HG02973 (cell line): ENCODE measurements at regions not wholly inside any gene's neighbourhood (a gene's known extent, or its start where the extent isn't known, plus 50 kb on each side); places are given as distances from the start of the nearest gene placed in this dataset.

ENCODE experiments used
- ATAC-seq: cut with Tn5 transposase; IDR thresholded peaks from one replicate; pipeline ENCODE4 v1.9.1; 2021; ENCODE audit warnings: moderate library complexity; ENCODE audit not compliant: unreplicated experiment

GRCh38 chr10:128861018-128861901 is 605.8 kb upstream of the MGMT start:
- no peak for ATAC-seq

GRCh38 chr10:128863411-128863810 is 603.6 kb upstream of the MGMT start:
- no peak for ATAC-seq

- ATAC-seq = no peak
Observed at GRCh38 chr10:128863823-128864405, 603.1 kb upstream of the MGMT start.

- ATAC-seq = no peak
Observed at GRCh38 chr10:128864554-128865295, 602.3 kb upstream of the MGMT start.

- no peak for ATAC-seq
Observed at GRCh38 chr10:128865436-128866195, 601.4 kb upstream of the MGMT start.

GRCh38 chr10:128866551-128866950 is 600.5 kb upstream of the MGMT start:
- no peak for ATAC-seq

GRCh38 chr10:128867210-128867609 is 599.8 kb upstream of the MGMT start:
- no peak for ATAC-seq

GRCh38 chr10:128867819-128868218 is 599.2 kb upstream of the MGMT start:
- no peak for ATAC-seq

GRCh38 chr10:128868481-128868880 is 598.6 kb upstream of the MGMT start:
- ATAC-seq = no peak

- no peak for ATAC-seq
Observed at GRCh38 chr10:128869101-128869749, 597.8 kb upstream of the MGMT start.

GRCh38 chr10:128870830-128871597 is 596.0 kb upstream of the MGMT start:
- ATAC-seq = no peak

GRCh38 chr10:128871671-128872231 is 595.3 kb upstream of the MGMT start:
- ATAC-seq = no peak

- no peak for ATAC-seq
Observed at GRCh38 chr10:128873411-128874054, 593.5 kb upstream of the MGMT start.

- no peak for ATAC-seq
Observed at GRCh38 chr10:128874331-128874730, 592.7 kb upstream of the MGMT start.

- no peak for ATAC-seq
Observed at GRCh38 chr10:128875030-128875744, 591.9 kb upstream of the MGMT start.

GRCh38 chr10:128875956-128876736 is 590.9 kb upstream of the MGMT start:
- no peak for ATAC-seq

GRCh38 chr10:128877141-128877540 is 589.9 kb upstream of the MGMT start:
- no peak for ATAC-seq

GRCh38 chr10:128877936-128878335 is 589.1 kb upstream of the MGMT start:
- ATAC-seq = no peak
